Neural cell (in vitro differentiated cells): ENCODE measurements at regions not wholly inside any gene's neighbourhood (a gene's known extent, or its start where the extent isn't known, plus 50 kb on each side); places are given as distances from the start of the nearest gene placed in this dataset.

Experiments
- EP300 ChIP-seq: fragments of 450-650 bp; conservative IDR thresholded peaks from 2 replicates; pipeline ENCODE4 v1.6.1; 2014; ENCODE audit warnings: antibody characterized with exemption, mild to moderate bottlenecking, moderate library complexity; ENCODE audit not compliant: poor library complexity, severe bottlenecking
- POLR2AphosphoS5 ChIP-seq: IDR thresholded peaks from 2 replicates; pipeline ENCODE4 v1.6.1; 2012
- SMC3 ChIP-seq: fragments of 450-650 bp; conservative IDR thresholded peaks from 2 replicates; pipeline ENCODE4 v1.6.1; 2014; ENCODE audit warnings: antibody characterized with exemption, mild to moderate bottlenecking, moderate library complexity; ENCODE audit not compliant: poor library complexity
- TF ChIP-seq, protein P1 (sequence below): fragments of 450-650 bp; IDR thresholded peaks from 2 replicates; pipeline ENCODE4 v1.5.1; 2014; ENCODE audit warnings: antibody characterized with exemption, mild to moderate bottlenecking, moderate library complexity; ENCODE audit not compliant: poor library complexity, severe bottlenecking

DNA sequence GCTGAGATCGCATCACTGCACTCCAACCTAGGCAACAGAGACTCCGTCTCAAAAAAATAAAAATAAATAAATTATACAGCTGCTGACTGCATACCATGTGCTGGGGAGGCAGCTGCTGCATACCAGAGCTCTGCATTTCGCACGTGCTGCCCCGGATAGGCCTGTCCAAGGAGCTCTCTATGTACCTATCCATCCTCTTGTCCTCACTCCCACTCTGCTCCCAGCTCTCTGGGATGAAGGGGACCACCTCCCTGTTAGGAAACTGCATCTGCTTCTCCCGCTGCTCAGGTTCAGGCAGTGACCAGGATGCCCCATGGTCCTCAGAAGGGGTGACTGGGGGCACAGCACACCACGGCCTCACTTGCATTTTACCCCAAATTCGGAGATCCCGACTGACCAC, 302.3 kb downstream of the BRD1 start:
- TF ChIP-seq, protein P1, sequence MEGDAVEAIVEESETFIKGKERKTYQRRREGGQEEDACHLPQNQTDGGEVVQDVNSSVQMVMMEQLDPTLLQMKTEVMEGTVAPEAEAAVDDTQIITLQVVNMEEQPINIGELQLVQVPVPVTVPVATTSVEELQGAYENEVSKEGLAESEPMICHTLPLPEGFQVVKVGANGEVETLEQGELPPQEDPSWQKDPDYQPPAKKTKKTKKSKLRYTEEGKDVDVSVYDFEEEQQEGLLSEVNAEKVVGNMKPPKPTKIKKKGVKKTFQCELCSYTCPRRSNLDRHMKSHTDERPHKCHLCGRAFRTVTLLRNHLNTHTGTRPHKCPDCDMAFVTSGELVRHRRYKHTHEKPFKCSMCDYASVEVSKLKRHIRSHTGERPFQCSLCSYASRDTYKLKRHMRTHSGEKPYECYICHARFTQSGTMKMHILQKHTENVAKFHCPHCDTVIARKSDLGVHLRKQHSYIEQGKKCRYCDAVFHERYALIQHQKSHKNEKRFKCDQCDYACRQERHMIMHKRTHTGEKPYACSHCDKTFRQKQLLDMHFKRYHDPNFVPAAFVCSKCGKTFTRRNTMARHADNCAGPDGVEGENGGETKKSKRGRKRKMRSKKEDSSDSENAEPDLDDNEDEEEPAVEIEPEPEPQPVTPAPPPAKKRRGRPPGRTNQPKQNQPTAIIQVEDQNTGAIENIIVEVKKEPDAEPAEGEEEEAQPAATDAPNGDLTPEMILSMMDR = no peak
- TF ChIP-seq EP300 (no peak), SMC3 (no peak), POLR2AphosphoS5 (no peak)
